NCI-H82 (cell line): ENCODE measurements at regions not wholly inside any gene's neighbourhood (a gene's known extent, or its start where the extent isn't known, plus 50 kb on each side); places are given as distances from the start of the nearest gene placed in this dataset.
A peak's percentile ranks its signal among the peaks of the same experiment; 100 is the strongest.
"Not testable (repeated sequence)": the region's sequence is repeated elsewhere in the genome, so short reads cannot be mapped to it uniquely, and the experiment has no call there.

Experiments
- DNase-seq: peaks from one replicate; lab custom pipeline; 2025; lab: John Stamatoyannopoulos, UW

DNA sequence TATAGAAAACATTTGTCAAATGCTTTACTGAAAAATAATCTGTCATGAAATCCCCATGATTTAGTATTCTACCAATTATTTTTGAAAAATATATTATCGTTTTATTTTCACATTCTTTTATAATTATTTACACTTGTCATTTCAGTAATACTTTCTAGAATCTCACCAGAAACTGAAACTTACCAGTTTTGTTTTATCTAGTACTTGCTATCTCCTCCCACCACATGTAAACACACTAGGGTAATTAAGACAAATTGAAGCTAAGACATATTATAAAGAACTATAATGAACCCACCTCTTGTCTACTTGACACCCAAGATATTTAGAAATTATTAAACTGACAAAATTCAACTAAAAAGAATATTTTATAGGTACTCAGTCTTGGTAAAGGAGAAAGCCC is 51.5 kb upstream of the GRM3 start:
- DNase-seq, result no peak

- peak; percentile 1 for DNase-seq
Measured at GRCh38 chr7:86574006-86574405, 69.7 kb upstream of the GRM3 start.

DNA sequence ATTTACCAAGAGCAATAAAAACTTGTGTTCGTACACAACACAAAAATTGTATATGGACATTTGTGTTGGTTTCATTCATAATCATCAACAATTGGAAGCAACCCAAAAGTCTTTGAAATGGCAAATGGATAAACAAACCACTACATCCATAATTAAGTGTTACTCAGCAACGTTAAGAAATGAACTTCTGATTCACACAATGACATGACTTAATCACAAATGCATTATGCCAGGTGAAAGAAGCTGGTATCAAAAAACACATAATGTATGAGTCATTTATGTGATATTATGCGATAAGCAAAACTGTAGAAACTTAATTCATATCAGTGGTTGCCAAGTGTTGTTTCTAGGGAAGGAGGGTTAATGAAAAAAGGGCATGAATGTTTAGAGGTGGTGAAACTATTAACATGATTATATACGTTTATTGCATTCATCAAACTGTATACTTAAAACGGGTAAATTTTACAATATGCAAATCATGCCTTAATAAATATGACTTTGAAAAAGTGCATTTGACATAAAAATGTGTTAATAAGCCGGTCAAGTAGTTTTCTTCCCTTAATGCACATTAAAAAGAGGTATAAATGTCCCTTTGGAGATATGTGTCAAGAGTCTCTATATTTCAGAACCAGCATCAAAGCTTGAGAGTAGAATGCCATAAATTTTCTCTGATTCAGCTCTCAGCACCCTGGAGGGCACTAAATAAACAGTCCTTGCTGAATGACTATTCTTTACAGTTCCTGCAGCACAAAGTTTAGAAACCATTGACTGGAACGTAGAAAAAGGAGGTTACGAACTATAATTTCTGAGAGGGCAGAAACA is 84.8 kb upstream of the GRM3 start:
- DNase-seq, result no peak

GRCh38 chr7:86534641-86535040 is 109.1 kb upstream of the GRM3 start:
- no peak for DNase-seq

DNA sequence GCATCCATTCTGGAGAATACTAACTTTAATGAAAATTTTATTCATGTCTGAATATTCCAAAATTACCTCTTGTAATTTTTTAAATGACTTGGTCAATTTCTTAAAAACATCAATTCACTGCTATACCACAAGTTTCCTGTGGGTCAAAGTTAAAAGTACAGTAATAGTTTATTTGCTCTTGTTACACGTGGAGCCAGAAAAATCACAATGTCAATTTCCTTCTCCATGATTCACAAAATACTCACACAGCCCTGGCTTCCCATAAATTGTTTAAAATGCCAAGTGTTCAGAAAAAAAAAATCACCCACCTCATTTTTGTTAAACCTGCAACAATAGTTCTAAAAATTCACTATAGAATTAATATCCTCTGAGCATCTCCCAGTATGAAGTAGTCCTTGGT is 139.5 kb upstream of the GRM3 start:
- no peak for DNase-seq

DNA sequence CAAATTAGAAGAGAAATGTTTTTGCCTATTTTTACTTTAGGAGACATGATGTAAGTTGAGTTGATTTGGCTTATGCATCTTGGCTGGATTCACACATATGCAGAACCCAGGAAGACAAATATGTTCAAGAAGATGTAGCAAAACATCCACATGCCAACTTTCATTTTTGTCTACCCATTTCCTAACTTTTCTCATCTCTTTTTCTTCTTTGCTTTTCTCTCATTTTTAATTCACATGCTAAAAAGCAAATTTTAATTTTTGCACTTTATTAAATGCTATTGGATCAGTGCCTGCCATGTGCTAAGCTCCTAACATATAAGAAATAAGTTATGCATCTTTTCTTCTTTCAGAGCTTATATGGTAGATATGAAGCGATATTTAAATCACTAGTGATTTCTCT is 143.7 kb upstream of the GRM3 start:
- no peak for DNase-seq

GRCh38 chr7:86485827-86486226 is 157.9 kb upstream of the GRM3 start:
- DNase-seq, result no peak

DNA sequence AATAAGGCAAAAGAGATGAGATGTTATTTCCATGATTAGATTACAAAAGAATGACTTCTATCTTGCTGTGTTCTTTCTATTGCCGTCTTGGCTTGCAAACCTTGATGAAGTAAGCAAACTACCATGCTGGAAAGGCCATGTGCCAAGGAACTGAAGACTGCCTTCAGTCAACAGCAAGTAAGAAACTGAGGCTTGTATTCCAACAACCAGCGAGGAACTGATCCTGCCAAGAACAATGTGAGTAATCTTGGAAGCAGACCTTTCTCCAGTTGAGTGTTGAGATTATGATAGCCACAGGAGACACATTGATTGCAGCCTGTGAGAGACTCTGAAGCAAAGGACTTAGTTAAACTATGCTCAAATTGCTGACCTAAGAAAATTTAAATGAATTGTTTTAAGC is 164.6 kb upstream of the GRM3 start:
- no peak for DNase-seq

GRCh38 chr7:86477343-86477935 is 166.3 kb upstream of the GRM3 start:
- no peak for DNase-seq

DNA sequence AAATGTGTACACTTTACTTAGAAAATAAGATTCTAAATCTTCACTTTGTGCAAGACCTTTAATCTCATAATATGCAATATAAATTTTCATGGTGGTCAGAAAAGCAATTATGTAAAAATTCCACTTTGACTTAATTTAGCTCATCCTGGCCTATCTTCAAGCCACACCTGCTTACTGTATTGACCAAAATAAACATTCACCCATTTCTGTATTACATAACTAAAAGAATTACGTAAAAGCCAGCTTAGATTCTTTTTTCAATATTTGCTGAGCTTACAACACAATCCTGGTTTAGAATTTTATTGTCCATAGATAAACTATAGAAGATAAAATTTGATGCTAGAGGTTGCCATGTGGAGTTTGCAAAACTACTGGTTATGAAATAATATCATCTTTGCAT is 172.9 kb upstream of the GRM3 start:
- no peak for DNase-seq

DNA sequence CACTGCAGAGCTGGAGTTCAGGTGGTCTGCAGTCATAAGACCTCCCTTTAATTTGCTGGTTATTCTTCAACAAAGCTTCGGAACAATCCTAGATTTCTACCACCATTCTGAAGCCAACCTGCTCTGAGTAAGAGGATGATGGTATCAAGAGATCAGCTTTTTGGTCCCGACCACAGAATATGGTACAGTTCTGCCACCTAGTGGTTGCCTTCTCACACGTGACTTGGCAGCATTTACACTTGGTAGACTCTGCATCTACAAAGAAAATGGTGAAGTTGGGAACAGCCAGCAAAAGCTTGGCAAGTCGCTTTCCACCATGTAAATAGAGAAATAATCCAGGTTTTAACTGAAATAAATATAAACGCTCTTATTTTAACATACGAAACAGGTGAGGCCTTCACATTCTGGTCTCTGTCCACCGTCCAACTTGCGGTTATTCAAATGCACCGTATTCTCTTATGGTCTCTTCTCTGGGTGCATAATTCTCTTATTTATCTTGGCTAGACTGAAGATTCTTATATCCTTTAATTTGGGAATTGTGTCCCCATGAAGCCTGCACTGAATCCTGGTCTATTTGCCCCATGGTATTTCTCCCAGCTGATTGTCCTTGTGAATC is 173.9 kb upstream of the GRM3 start:
- peak; percentile 93 for DNase-seq

- no peak for DNase-seq
Measured at GRCh38 chr7:86454753-86455152, 189.0 kb upstream of the GRM3 start.

- no peak for DNase-seq
Measured at GRCh38 chr7:86453454-86453853, 190.3 kb upstream of the GRM3 start.

DNA sequence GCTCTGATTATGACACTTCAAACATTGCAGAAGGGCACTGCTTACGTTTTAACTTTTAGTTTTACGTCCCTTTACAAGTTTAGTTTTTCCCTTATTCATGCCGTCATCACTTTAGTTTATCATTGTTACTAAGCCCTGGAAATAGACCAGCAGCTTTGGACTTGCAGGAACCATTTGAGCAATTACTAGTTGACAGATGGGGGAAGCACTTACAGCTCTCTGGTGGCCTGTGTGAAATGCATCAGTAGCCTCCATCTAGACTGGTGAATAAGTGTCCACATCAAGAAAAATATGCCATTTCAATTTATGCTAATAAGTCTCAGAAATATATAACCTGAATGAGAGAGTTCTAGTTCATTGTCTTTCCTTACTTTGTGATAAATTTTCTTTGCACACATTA is 194.9 kb upstream of the GRM3 start:
- peak; percentile 16 for DNase-seq

GRCh38 chr7:86445285-86445684 is 198.4 kb upstream of the GRM3 start:
- no peak for DNase-seq

DNA sequence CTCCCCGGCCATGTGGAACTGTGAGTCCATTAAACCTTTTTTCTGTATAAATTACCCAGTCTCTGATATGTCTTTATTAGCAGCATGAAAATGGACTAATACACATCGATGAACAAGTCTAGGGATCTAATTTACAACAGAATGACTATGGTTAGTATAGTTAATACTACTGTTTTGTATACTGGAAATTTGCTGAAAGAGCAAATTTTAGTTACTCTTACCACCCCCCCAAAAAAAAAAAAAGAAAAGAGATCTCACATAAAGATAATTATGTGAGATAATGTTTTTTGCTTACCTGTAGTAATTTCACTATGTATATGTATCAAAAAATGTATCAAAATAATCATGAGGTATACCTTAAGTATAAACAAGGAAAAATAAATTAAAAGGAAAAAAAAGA is 199.5 kb upstream of the GRM3 start:
- no peak for DNase-seq

DNA sequence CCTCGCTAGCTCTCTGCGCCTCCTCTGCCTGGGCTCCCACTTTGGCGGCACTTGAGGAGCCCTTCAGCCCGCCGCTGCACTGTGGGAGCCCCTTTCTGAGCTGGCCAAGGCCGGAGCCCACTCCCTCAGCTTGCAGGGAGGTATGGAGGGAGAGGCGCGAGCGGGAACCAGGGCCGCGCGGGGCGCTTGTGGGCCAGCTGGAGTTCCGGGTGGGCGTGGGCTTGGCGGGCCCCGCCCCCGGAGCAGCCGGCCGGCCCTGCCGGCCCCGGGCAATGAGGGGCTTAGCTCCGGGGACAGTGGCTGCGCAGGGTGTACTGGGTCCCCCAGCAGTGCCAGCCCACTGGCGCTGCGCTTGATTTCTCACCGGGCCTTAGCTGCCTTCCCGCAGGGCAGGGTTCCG is 203.3 kb upstream of the GRM3 start:
- DNase-seq, result peak; percentile 4

GRCh38 chr7:86437951-86438450 is 205.7 kb upstream of the GRM3 start:
- DNase-seq, result no peak

DNA sequence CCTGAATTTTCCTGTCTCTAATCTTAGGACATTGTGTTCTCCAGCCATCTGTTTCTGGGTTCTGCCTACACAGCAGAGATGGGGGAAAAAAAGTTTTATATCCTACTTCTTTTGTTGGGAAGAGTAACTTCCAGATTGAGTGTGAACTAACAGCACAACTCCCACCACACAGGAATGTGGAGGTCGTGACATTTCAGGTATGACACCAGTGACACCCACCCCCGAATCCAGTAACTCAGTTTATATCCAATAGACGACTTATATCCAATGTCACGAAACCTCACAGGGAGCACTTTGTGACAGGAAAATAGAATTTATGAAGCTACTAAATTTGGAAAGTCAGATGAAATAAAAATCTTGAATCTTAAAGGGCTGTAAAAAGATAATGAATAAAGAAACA is 211.9 kb upstream of the GRM3 start:
- DNase-seq, result no peak

DNA sequence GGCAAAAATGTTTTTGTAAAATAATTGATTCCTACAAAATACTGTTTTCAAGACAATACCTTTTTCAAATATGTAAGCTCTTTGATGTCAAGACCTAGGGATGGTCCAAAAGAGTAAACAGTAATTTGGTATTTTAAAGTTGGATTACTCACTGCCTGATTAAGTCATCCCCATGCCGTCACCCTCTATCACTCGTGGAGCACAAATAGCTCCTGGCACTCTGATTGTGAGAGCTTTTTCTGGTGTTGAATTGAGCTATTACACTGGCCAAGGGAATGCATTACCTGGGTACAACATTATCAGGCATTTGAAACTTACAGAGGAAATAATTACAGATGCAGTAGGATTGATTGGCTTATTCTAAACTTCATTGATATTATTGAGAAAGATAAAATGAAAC is 231.9 kb upstream of the GRM3 start:
- DNase-seq, result no peak

DNA sequence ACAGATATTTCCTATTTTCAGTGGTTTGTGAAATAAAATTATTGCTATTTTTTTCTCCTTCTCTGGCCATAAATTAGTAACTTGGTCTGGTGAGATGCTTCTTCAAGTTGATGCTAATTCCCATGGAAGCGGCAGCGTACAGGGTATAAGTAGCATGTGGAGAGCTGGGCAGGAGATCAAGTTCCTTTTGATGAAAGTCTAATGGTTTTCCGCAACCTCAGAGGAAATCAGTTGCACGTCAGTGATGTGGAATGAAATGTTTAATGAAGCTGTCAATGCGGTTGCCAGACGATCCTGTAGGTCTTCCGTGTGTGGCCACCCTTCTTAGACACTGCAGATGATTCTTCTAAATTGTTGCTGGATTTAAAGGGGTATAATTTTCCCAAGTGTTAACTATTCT is 236.4 kb upstream of the GRM3 start:
- DNase-seq, result no peak

DNA sequence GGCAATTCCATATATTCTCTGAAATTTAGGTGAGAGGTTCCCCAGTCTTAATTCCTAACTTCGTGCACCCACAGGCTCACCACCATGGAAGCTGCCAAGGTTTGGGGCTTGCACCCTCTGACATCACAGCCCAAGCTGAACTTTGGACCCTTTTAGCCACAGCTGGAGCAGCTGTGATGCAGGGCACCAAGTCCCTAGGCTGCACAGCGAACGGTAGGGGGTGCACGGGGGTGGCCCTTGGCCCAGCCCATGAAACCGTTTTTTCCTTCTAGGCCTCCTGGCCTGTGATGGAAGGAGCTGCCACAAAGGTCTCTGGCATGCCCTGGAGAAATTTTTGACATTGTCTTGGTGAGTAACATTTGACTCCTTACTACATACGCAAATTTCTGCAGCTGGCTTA is 251.9 kb upstream of the GRM3 start:
- DNase-seq, result no peak

GRCh38 chr7:86375602-86376001 is 268.1 kb upstream of the GRM3 start:
- not testable (repeated sequence) for DNase-seq
